HCT116 (cell line): ENCODE measurements at regions not wholly inside any gene's neighbourhood (a gene's known extent, or its start where the extent isn't known, plus 50 kb on each side); places are given as distances from the start of the nearest gene placed in this dataset.

Source experiments
- ATAC-seq: fragments of 200-7000 bp; cut with Tn5 transposase; 2 replicates; pipeline ENCODE4 v1.9.1; 2020; ENCODE audit warnings: mild to moderate bottlenecking, moderate library complexity
- BruUV-seq: library from RNA; stranded (reverse); fragments of 400-500 nt; replicated peaks from 2 replicates; lab custom pipeline; 2021; lab: Mats Ljungman, UMichigan
- CTCF ChIA-PET: fragments of 300-600 bp; sonication (Branson Sonifier 250); formaldehyde crosslinking; loops from one replicate; lab custom pipeline; 2021; ENCODE audit warnings: antibody characterized with exemption; lab: Charles Lee
- POLR2A ChIA-PET: fragments of 300-600, 350-600 bp; sonication (Branson Sonifier 250); formaldehyde crosslinking; loops from one replicate; lab custom pipeline; 2021; ENCODE audit warnings: antibody characterized with exemption; lab: Charles Lee
- RAD21 ChIA-PET, 2 experiments: fragments of 300-600 bp; sonication (Branson Sonifier 250); formaldehyde crosslinking; loops; one replicate each; lab custom pipeline; 2023; ENCODE audit warnings: low total read pairs in 2 of 2; ENCODE audit not compliant: uncharacterized antibody in 2 of 2, unreplicated experiment in 2 of 2, low non-redundant PET in 1 of 2; lab: Charles Lee
- DNase-seq: peaks from one replicate; pipeline ENCODE4 v3.0.0-alpha.2; 2010; ENCODE audit warnings: low read depth, low spot score
- H2AFZ ChIP-seq: fragments of 200-600 bp; shearing (Covaris generic), sonication (generic); 2 replicates; pipeline ENCODE4 v1.6.1; 2017; ENCODE audit warnings: low read depth, mixed run types, mixed read lengths, antibody characterized with exemption, low read length; ENCODE audit not compliant: poor library complexity, severe bottlenecking
- H3K27ac ChIP-seq: 2 replicates; pipeline ENCODE4 v1.5.1; 2012; ENCODE audit warnings: low read depth, low read length
- H3K27me3 ChIP-seq: fragments of 200-600 bp; sonication (generic); 2 replicates; pipeline ENCODE4 v1.6.1; 2016; ENCODE audit warnings: mixed run types, low read length, mixed read lengths; ENCODE audit not compliant: insufficient read depth
- H3K36me3 ChIP-seq, 2 experiments: fragments of 200-500 bp in 1 of 2; fragments of 200-600 bp in 1 of 2; sonication (Bioruptor generic) in 1 of 2; sonication (generic) in 1 of 2; 2 replicates each; pipeline versions ENCODE4 v1.5.1 to v1.6.1; 2014 to 2016; ENCODE audit warnings: low read length in 2 of 2, inconsistent platforms in 1 of 2, mixed read lengths in 1 of 2, mixed run types in 1 of 2; ENCODE audit not compliant: insufficient read depth in 2 of 2, control insufficient read depth in 1 of 2
- H3K4me1 ChIP-seq, 2 experiments: fragments of 200-600 bp in 1 of 2; sonication (generic) in 1 of 2; 2 replicates each; pipeline versions ENCODE4 v1.5.1 to v1.6.1; 2012 to 2017; ENCODE audit warnings: low read length in 2 of 2, inconsistent platforms in 1 of 2, mild to moderate bottlenecking in 1 of 2, mixed read lengths in 1 of 2, mixed run types in 1 of 2, moderate library complexity in 1 of 2; ENCODE audit not compliant: insufficient read depth in 2 of 2, control insufficient read depth in 1 of 2
- H3K4me2 ChIP-seq: fragments of 200-600 bp; sonication (generic); 2 replicates; pipeline ENCODE4 v1.6.1; 2017; ENCODE audit warnings: mixed run types, low read length, mixed read lengths
- H3K4me3 ChIP-seq, 2 experiments: fragments of 200-600 bp in 1 of 2; sonication (generic) in 1 of 2; replicated peaks in 1 of 2; 2 replicates each; pipeline ENCODE4 v1.5.1; 2011 to 2016; ENCODE audit warnings: low read length in 2 of 2, control low read depth in 1 of 2, low read depth in 1 of 2, mild to moderate bottlenecking in 1 of 2, mixed read lengths in 1 of 2, mixed run types in 1 of 2
- H3K79me2 ChIP-seq: fragments of 200-600 bp; sonication (generic); 2 replicates; pipeline ENCODE4 v1.6.1; 2017; ENCODE audit warnings: mild to moderate bottlenecking, mixed run types, low read length, moderate library complexity, mixed read lengths; ENCODE audit not compliant: insufficient read depth
- H3K9ac ChIP-seq: fragments of 200-600 bp; sonication (generic); 2 replicates; pipeline ENCODE4 v1.6.1; 2016; ENCODE audit warnings: low read length, mixed read lengths
- H3K9me2 ChIP-seq: fragments of 200-600 bp; sonication (generic), shearing (Covaris generic); 2 replicates; pipeline ENCODE4 v1.6.1; 2017; ENCODE audit warnings: mixed run types, mild to moderate bottlenecking, moderate library complexity; ENCODE audit not compliant: insufficient read depth
- H3K9me3 ChIP-seq, 2 experiments: fragments of 200-500 bp in 1 of 2; fragments of 200-600 bp in 1 of 2; sonication (Bioruptor generic) in 1 of 2; sonication (generic) in 1 of 2; 2 replicates each; pipeline ENCODE4 v1.6.1; 2014 to 2017; ENCODE audit warnings: low read length in 2 of 2, mixed read lengths in 2 of 2, inconsistent platforms in 1 of 2, low read depth in 1 of 2, mild to moderate bottlenecking in 1 of 2, mixed run types in 1 of 2, moderate library complexity in 1 of 2; ENCODE audit not compliant: control insufficient read depth in 1 of 2, insufficient read depth in 1 of 2
- H4K20me1 ChIP-seq: fragments of 200-600 bp; sonication (generic), shearing (Covaris generic); 2 replicates; pipeline ENCODE4 v1.6.1; 2017; ENCODE audit warnings: mixed run types, mild to moderate bottlenecking, moderate library complexity; ENCODE audit not compliant: insufficient read depth
- CEBPB ChIP-seq: IDR thresholded peaks from 2 replicates; pipeline ENCODE4 v1.6.1; 2012; ENCODE audit warnings: low read depth
- EZH2phosphoT487 ChIP-seq: fragments of 200-600 bp; IDR thresholded peaks from 2 replicates; pipeline ENCODE4 v1.6.1; 2018; ENCODE audit warnings: antibody characterized with exemption, borderline replicate concordance
- FOSL1 ChIP-seq: IDR thresholded peaks from 2 replicates; pipeline ENCODE4 v1.6.1; 2012; ENCODE audit warnings: low read depth
- SIN3A ChIP-seq: IDR thresholded peaks from 2 replicates; pipeline ENCODE4 v1.6.1; 2012; ENCODE audit warnings: low read depth
- SP1 ChIP-seq: IDR thresholded peaks from 2 replicates; pipeline ENCODE4 v1.6.1; 2012; ENCODE audit warnings: low read depth
- SRF ChIP-seq: IDR thresholded peaks from 2 replicates; pipeline ENCODE4 v1.6.1; 2012; ENCODE audit warnings: low read depth
- TCF7L2 ChIP-seq: IDR thresholded peaks from 2 replicates; pipeline ENCODE4 v1.7.0; 2011; ENCODE audit warnings: borderline replicate concordance, inconsistent platforms; ENCODE audit not compliant: insufficient read depth, insufficient read length; ENCODE audit errors: extremely low read depth
- YY1 ChIP-seq: IDR thresholded peaks from 2 replicates; pipeline ENCODE4 v1.6.1; 2011; ENCODE audit warnings: low read length, low read depth, moderate library complexity, mild to moderate bottlenecking; ENCODE audit not compliant: insufficient replicate concordance; ENCODE audit errors: extremely low read depth
- ZFX ChIP-seq: fragments of 450-650 bp; IDR thresholded peaks from 2 replicates; pipeline ENCODE4 v1.6.1; 2017
- intact Hi-C: fragments of 100-400 bp; cut with micrococcal nuclease; formaldehyde crosslinking; loops from 2 replicates; pipeline ENCODE4 v1.10.0; 2022
- TF ChIP-seq, protein P1 (sequence below): IDR thresholded peaks from 2 replicates; pipeline ENCODE4 v1.6.1; 2012; ENCODE audit warnings: low read depth
- TF ChIP-seq, protein P2 (sequence below): IDR thresholded peaks from 2 replicates; pipeline ENCODE4 v1.6.1; 2012

GRCh38 chr2:181766129-181766528 lies 85.8 kb upstream of the NEUROD1 start (continued):
- TF ChIP-seq, protein P1, sequence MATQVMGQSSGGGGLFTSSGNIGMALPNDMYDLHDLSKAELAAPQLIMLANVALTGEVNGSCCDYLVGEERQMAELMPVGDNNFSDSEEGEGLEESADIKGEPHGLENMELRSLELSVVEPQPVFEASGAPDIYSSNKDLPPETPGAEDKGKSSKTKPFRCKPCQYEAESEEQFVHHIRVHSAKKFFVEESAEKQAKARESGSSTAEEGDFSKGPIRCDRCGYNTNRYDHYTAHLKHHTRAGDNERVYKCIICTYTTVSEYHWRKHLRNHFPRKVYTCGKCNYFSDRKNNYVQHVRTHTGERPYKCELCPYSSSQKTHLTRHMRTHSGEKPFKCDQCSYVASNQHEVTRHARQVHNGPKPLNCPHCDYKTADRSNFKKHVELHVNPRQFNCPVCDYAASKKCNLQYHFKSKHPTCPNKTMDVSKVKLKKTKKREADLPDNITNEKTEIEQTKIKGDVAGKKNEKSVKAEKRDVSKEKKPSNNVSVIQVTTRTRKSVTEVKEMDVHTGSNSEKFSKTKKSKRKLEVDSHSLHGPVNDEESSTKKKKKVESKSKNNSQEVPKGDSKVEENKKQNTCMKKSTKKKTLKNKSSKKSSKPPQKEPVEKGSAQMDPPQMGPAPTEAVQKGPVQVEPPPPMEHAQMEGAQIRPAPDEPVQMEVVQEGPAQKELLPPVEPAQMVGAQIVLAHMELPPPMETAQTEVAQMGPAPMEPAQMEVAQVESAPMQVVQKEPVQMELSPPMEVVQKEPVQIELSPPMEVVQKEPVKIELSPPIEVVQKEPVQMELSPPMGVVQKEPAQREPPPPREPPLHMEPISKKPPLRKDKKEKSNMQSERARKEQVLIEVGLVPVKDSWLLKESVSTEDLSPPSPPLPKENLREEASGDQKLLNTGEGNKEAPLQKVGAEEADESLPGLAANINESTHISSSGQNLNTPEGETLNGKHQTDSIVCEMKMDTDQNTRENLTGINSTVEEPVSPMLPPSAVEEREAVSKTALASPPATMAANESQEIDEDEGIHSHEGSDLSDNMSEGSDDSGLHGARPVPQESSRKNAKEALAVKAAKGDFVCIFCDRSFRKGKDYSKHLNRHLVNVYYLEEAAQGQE: no peak
- no peak for TF ChIP-seq ZFX

- H3K27me3 ChIP-seq: no peaks in the 10 kb centered on the region
- no peak for DNase-seq
- no peaks in the 10 kb centered on the region for H3K79me2 ChIP-seq
- peak overlapping the region; percentile 67 for H3K27ac ChIP-seq
- H3K4me3 ChIP-seq: no peak overlapping the region
- peak overlapping the region; percentile 10; the same call in 1 of the 2 replicates for H3K4me2 ChIP-seq
- CTCF ChIA-PET: no interaction called here
- no peaks in the 10 kb centered on the region for H4K20me1 ChIP-seq
- intact Hi-C loops: no loop called here
- BruUV-seq: no TSS peak
- H3K9me3 ChIP-seq: no peaks in the 10 kb centered on the region
- peaks cover 42 to 69% of the 10 kb centered on the region in 2 experiments for H3K4me1 ChIP-seq
- POLR2A ChIA-PET: interaction anchor here (1.2 to 1.4 kb wide), 3 partner anchors 9 to 127 kb away, joined by 3 to 4 read pairs (median 3); no protein-coding TSS in a partner anchor
- RAD21 ChIA-PET: no interaction called here
- H3K9ac ChIP-seq: no peak overlapping the region
- H2AFZ ChIP-seq: peak overlapping the region; percentile 96
- no peaks in the 10 kb centered on the region for H3K9me2 ChIP-seq
- TF ChIP-seq SP1 (no peak), YY1 (no peak), CEBPB (0 out of 2 replicates have a peak, but pooled peaks have one; percentile 9), SRF (no peak), TCF7L2 (no peak), SIN3A (no peak), FOSL1 (peak; percentile 26; the same call in 1 of the 2 replicates), EZH2phosphoT487 (no peak)
- TF ChIP-seq, protein P2, sequence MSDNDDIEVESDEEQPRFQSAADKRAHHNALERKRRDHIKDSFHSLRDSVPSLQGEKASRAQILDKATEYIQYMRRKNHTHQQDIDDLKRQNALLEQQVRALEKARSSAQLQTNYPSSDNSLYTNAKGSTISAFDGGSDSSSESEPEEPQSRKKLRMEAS: no peak
- peak; percentile 37; the same call in 1 of the 2 replicates for ATAC-seq
- H3K36me3 ChIP-seq: peaks cover 0 to 10% of the 10 kb centered on the region in 2 experiments; a peak in 1 of 4 replicates
Observed at GRCh38 chr2:181770150-181770549, 89.8 kb upstream of the NEUROD1 start.
